ENCODE measurements at regions not wholly inside any gene's neighbourhood (a gene's known extent, or its start where the extent isn't known, plus 50 kb on each side); places are given as distances from the start of the nearest gene placed in this dataset.

GRCh38 chr13:22227895-22228294, 557.0 kb downstream of the FGF9 start:
- Mint-ChIP-seq H3K4me1 (peaks cover 28% of the 10 kb centered on the region), H3K9me3 (no peaks in the 10 kb centered on the region), H3K27me3 (no peaks in the 10 kb centered on the region), H3K36me3 (ENCODE audit: low read depth) (no peaks in the 10 kb centered on the region), H3K27ac (no peak overlapping the region), H3K4me3 (no peak overlapping the region)
- ATAC-seq (ENCODE audit: low read depth) = no peak
- TF ChIP-seq, protein P1, sequence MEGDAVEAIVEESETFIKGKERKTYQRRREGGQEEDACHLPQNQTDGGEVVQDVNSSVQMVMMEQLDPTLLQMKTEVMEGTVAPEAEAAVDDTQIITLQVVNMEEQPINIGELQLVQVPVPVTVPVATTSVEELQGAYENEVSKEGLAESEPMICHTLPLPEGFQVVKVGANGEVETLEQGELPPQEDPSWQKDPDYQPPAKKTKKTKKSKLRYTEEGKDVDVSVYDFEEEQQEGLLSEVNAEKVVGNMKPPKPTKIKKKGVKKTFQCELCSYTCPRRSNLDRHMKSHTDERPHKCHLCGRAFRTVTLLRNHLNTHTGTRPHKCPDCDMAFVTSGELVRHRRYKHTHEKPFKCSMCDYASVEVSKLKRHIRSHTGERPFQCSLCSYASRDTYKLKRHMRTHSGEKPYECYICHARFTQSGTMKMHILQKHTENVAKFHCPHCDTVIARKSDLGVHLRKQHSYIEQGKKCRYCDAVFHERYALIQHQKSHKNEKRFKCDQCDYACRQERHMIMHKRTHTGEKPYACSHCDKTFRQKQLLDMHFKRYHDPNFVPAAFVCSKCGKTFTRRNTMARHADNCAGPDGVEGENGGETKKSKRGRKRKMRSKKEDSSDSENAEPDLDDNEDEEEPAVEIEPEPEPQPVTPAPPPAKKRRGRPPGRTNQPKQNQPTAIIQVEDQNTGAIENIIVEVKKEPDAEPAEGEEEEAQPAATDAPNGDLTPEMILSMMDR (IDR thresholded peaks at IDR 0.05) = no peak
- ChIA-PET CTCF (no interaction called here), POLR2A (no interaction called here)
- DNase-seq = no peak
- intact Hi-C loops (cut with micrococcal nuclease) = loop anchor here (1.0 kb wide), 1 partner anchor 113 kb away; no protein-coding TSS in a partner anchor

GRCh38 chr13:22229916-22230315, 559.0 kb downstream of the FGF9 start:
- POLR2A ChIA-PET = no interaction called here
- intact Hi-C loops (cut with micrococcal nuclease) = no loop called here

DNA sequence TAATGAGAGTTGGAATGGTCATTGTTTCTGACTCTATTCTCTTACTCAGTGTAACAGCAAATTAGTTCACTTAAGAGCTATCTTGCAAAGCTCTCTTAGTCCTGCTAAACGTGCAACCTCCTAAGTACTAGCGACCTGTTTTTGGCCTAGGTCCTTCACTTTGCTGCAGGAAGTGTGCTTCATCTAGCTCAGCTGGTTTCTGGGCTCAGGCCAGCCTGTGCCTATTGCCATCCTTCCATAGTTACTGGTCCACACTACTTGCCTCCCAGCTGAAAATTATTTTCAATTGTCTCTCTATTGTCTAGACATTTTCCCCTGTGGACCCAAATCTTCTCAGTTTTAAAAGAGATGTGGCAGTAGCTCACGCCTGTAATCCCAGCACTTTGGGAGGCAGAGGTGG, 561.3 kb downstream of the FGF9 start:
- no peaks in the 10 kb centered on the region for H3K27me3 Mint-ChIP-seq
- ChIA-PET CTCF (no interaction called here), POLR2A (no interaction called here)
- H3K4me3 Mint-ChIP-seq = no peak overlapping the region
- TF ChIP-seq, protein P1 (IDR thresholded peaks at IDR 0.05) = no peak
- no peak for ATAC-seq (ENCODE audit: low read depth)
- peaks cover 24% of the 10 kb centered on the region for H3K4me1 Mint-ChIP-seq
- no peaks in the 10 kb centered on the region for H3K36me3 Mint-ChIP-seq (ENCODE audit: low read depth)
- DNase-seq = no peak
- H3K9me3 Mint-ChIP-seq = no peaks in the 10 kb centered on the region
- intact Hi-C loops (cut with micrococcal nuclease) = no loop called here
- H3K27ac Mint-ChIP-seq = no peak overlapping the region

More at GRCh38 chr13:22229916-22230315, 559.0 kb downstream of the FGF9 start:
- CTCF ChIA-PET = no interaction called here
- no peaks in the 10 kb centered on the region for H3K27me3 Mint-ChIP-seq
- peaks cover 28% of the 10 kb centered on the region for H3K4me1 Mint-ChIP-seq
- TF ChIP-seq, protein P1 (IDR thresholded peaks at IDR 0.05) = no peak
- H3K4me3 Mint-ChIP-seq = no peak overlapping the region
- DNase-seq (no peak), ATAC-seq (ENCODE audit: low read depth) (no peak)
- no peaks in the 10 kb centered on the region for H3K36me3 Mint-ChIP-seq (ENCODE audit: low read depth)
- no peak overlapping the region for H3K27ac Mint-ChIP-seq
- H3K9me3 Mint-ChIP-seq = no peaks in the 10 kb centered on the region

DNA sequence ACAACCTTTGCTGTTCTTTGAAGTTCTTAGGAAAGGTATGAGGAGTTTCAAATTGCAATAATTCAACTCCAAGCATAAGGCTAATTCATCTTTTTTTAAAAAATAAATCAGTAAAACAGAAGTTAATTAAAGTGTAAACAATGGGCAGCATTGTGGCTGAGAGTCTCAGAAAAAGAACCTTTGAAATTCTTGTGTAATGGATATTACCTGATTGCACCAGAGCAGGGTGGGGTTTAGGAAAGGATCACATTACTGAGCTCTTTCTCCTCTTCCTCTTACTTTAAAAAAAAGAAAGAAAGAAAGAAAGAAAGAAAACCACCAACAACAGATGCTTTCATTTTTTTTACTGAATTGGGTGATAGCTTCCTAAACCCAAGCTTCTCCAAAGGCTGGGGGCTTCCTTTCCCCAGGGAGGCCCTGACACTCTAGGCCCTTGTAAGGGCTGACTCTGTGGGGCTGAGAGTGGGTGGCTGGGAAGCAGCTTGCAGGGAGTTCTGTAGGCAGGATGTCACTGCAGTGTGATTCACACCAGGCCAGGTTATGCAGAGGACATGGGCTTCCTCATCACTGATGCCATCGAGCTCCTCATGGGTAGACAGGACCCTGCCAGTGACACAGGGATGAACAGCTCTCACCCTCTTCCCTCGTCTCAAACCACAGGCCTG, 564.5 kb downstream of the FGF9 start:
- H3K4me1 Mint-ChIP-seq = peaks cover 5% of the 10 kb centered on the region
- ChIA-PET POLR2A (no interaction called here), CTCF (no interaction called here)
- TF ChIP-seq, protein P1 (IDR thresholded peaks at IDR 0.05) = no peak
- no peaks in the 10 kb centered on the region for H3K36me3 Mint-ChIP-seq (ENCODE audit: low read depth)
- ATAC-seq (ENCODE audit: low read depth) = no peak
- H3K9me3 Mint-ChIP-seq = no peaks in the 10 kb centered on the region
- no peak overlapping the region for H3K4me3 Mint-ChIP-seq
- no peaks in the 10 kb centered on the region for H3K27me3 Mint-ChIP-seq
- no peak for DNase-seq
- H3K27ac Mint-ChIP-seq = no peak overlapping the region
- intact Hi-C loops (cut with micrococcal nuclease) = no loop called here

GRCh38 chr13:22235950-22236290, 565.0 kb downstream of the FGF9 start:
- no peak for ATAC-seq (ENCODE audit: low read depth)
- H3K4me1 Mint-ChIP-seq = peaks cover 5% of the 10 kb centered on the region
- H3K27me3 Mint-ChIP-seq = no peaks in the 10 kb centered on the region
- intact Hi-C loops (cut with micrococcal nuclease) = no loop called here
- no peak overlapping the region for H3K4me3 Mint-ChIP-seq
- H3K36me3 Mint-ChIP-seq (ENCODE audit: low read depth) = no peaks in the 10 kb centered on the region
- H3K27ac Mint-ChIP-seq = no peak overlapping the region
- CTCF ChIA-PET = interaction anchor here (1.3 kb wide), 1 partner anchor 48 kb away, joined by 3 read pairs; no protein-coding TSS in a partner anchor
- H3K9me3 Mint-ChIP-seq = no peaks in the 10 kb centered on the region
- POLR2A ChIA-PET = no interaction called here
- DNase-seq = no peak
- TF ChIP-seq, protein P1 (IDR thresholded peaks at IDR 0.05) = no peak
